ENCODE measurements at regions not wholly inside any gene's neighbourhood (a gene's known extent, or its start where the extent isn't known, plus 50 kb on each side); places are given as distances from the start of the nearest gene placed in this dataset.

- no peak for TF ChIP-seq FOXP2 (optimal IDR thresholded peaks at IDR 0.05; ENCODE audit: borderline replicate concordance, extremely low read depth, extremely low read length, insufficient read depth)
- no peak for TF ChIP-seq SIN3A (IDR thresholded peaks at IDR 0.05; ENCODE audit: borderline replicate concordance, insufficient read depth, low read length)
- no peak for TF ChIP-seq REST (IDR thresholded peaks at IDR 0.05; ENCODE audit: insufficient read depth in 1 of 2, low read depth in 2 of 2, low read length in 2 of 2)
- TF ChIP-seq POLR2AphosphoS5 (IDR thresholded peaks at IDR 0.05; ENCODE audit: low read depth, low read length) = no peak
- TF ChIP-seq TAF1 (IDR thresholded peaks at IDR 0.05; ENCODE audit: borderline replicate concordance, insufficient read depth, low read length) = no peak
Observed at GRCh38 chr18:23317975-23318675, 135.0 kb upstream of the RIOK3 start.

- TF ChIP-seq POLR2AphosphoS5 (IDR thresholded peaks at IDR 0.05; ENCODE audit: low read depth, low read length) = no peak
- TF ChIP-seq FOXP2 (optimal IDR thresholded peaks at IDR 0.05; ENCODE audit: borderline replicate concordance, extremely low read depth, extremely low read length, insufficient read depth) = no peak
Observed at GRCh38 chr18:23320709-23321236, 132.3 kb upstream of the RIOK3 start.

DNA sequence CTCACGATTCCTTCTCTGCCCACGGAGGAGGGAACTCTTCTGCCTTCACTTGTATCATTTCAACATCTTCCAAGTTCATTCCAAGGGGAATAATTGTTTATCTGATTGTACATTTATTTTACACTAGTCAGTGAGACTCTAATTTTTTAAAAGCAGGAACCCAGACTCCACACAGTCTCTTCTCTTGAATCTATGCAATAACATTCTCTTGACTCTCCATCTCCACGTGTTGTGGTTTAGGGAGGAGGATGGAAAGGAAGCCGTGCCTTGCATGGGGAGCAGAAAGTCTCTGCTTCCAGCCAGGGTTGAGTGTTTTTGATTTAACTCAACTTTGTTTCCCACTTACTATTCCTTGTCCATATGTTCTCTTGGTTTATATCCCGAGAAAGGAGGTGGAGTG, 131.1 kb upstream of the RIOK3 start:
- TF ChIP-seq POLR2AphosphoS5 (IDR thresholded peaks at IDR 0.05; ENCODE audit: low read depth, low read length) (no peak), REST (IDR thresholded peaks at IDR 0.05; ENCODE audit: insufficient read depth in 1 of 2, low read depth in 2 of 2, low read length in 2 of 2) (no peak), TAF1 (IDR thresholded peaks at IDR 0.05; ENCODE audit: borderline replicate concordance, insufficient read depth, low read length) (no peak), SIN3A (IDR thresholded peaks at IDR 0.05; ENCODE audit: borderline replicate concordance, insufficient read depth, low read length) (no peak), FOXP2 (optimal IDR thresholded peaks at IDR 0.05; ENCODE audit: borderline replicate concordance, extremely low read depth, extremely low read length, insufficient read depth) (no peak)

DNA sequence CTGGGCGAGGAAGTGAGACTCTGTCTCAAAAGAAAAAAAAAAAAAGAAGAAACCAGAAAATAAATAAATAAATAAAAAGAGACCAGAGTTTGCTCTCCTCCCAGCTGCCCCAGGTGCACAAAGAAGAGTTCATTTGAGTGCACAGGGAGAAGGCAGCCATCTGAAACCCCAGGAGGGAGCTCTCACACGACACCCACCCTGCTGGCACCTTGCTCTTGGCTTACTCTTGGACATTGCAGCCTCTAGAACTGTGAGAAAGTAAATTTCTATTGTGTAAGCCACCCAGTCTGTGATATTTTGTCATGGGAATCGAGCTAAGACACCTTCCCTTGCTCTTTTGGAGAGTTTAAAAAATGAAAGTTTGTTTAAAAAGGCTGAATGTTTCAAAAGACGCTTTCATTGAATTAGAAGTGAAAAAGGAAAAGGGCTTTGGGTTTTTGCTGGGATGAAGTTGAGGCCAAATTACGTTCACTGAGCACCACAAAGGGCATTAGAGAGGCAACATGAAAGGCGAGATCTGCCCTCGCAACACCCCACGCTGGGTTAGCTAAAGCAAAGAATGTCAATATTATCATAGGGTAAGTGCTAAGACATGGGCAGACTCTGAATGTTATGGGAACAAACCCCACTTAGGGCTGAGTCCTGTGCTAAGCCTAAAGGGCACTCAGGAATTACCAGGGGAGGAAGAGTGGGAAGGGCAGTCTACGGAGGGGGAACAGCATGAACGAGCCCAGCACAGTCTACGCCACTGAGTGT, 128.9 kb upstream of the RIOK3 start:
- TF ChIP-seq FOXP2 (optimal IDR thresholded peaks at IDR 0.05; ENCODE audit: borderline replicate concordance, extremely low read depth, extremely low read length, insufficient read depth) = no peak
- TF ChIP-seq TAF1 (IDR thresholded peaks at IDR 0.05; ENCODE audit: borderline replicate concordance, insufficient read depth, low read length) = no peak
- no peak for TF ChIP-seq POLR2AphosphoS5 (IDR thresholded peaks at IDR 0.05; ENCODE audit: low read depth, low read length)
- no peak for TF ChIP-seq SIN3A (IDR thresholded peaks at IDR 0.05; ENCODE audit: borderline replicate concordance, insufficient read depth, low read length)
- TF ChIP-seq REST (IDR thresholded peaks at IDR 0.05; ENCODE audit: insufficient read depth in 1 of 2, low read depth in 2 of 2, low read length in 2 of 2) = no peak

GRCh38 chr18:23324861-23325260, 128.2 kb upstream of the RIOK3 start:
- TF ChIP-seq REST (IDR thresholded peaks at IDR 0.05; ENCODE audit: insufficient read depth in 1 of 2, low read depth in 2 of 2, low read length in 2 of 2) (no peak), TAF1 (IDR thresholded peaks at IDR 0.05; ENCODE audit: borderline replicate concordance, insufficient read depth, low read length) (no peak), POLR2AphosphoS5 (IDR thresholded peaks at IDR 0.05; ENCODE audit: low read depth, low read length) (no peak)

All from PFSK-1 (cell line).